ENCODE measurements at regions not wholly inside any gene's neighbourhood (a gene's known extent, or its start where the extent isn't known, plus 50 kb on each side); places are given as distances from the start of the nearest gene placed in this dataset.

- TF ChIP-seq MEF2A (IDR thresholded peaks at IDR 0.05; ENCODE audit: borderline replicate concordance, low read depth) (no peak), PBX3 (IDR thresholded peaks at IDR 0.05) (no peak), USF1 (IDR thresholded peaks at IDR 0.05; ENCODE audit: borderline replicate concordance, low read depth) (no peak)
Measured at GRCh38 chr3:146865175-146865755, 260.1 kb upstream of the PLSCR5 start (continued).

GRCh38 chr3:146861262-146861661 is 256.1 kb upstream of the PLSCR5 start:
- WGBS (ENCODE audit: low lambda C conversion rate): 12% methylated on average over 3 of the region's 3 CpGs
- no peaks in the 10 kb centered on the region for H4K20me1 ChIP-seq (ENCODE audit: insufficient read depth)
- no peaks in the 10 kb centered on the region; the same call in 1 of the 2 replicates for H3K9me2 ChIP-seq
- no peaks in the 10 kb centered on the region for H3K79me2 ChIP-seq (ENCODE audit: insufficient read depth)
- POLR2A ChIA-PET: no interaction called here
- H3K4me3 ChIP-seq (ENCODE audit: low read depth in 2 of 2, low read length in 1 of 2): no peak overlapping the region
- H3F3A ChIP-seq (replicated peaks; ENCODE audit: insufficient read depth): no peaks in the 10 kb centered on the region
- peaks cover 12% of the 10 kb centered on the region; the same call in 1 of the 2 replicates for H3K27me3 ChIP-seq (ENCODE audit: insufficient read depth)
- H2AFZ ChIP-seq (ENCODE audit: low read depth): no peak overlapping the region
- H3K9me3 ChIP-seq: no peaks in the 10 kb centered on the region
- H3K4me2 ChIP-seq: no peak overlapping the region
- no peak for TF ChIP-seq YY1 (IDR thresholded peaks at IDR 0.05; ENCODE audit: low read depth)
- no peak for TF ChIP-seq USF2 (IDR thresholded peaks at IDR 0.05; ENCODE audit: borderline replicate concordance, low read depth, low read length)
- no peak for TF ChIP-seq IRF3 (IDR thresholded peaks at IDR 0.05; ENCODE audit: low read depth, low read length)
- no peak for TF ChIP-seq TEAD4 (IDR thresholded peaks at IDR 0.05; ENCODE audit: borderline replicate concordance, insufficient read depth)
- DNase-seq: no peak
- H3K27ac ChIP-seq (ENCODE audit: low read depth in 2 of 2, low read length in 1 of 2): no peak overlapping the region
- H3K9ac ChIP-seq: no peak overlapping the region
- no peaks in the 10 kb centered on the region; a peak in 1 of 4 replicates for H3K4me1 ChIP-seq (ENCODE audit: control insufficient read depth in 1 of 2, insufficient read depth in 2 of 2, low read depth in 1 of 2, low read length in 1 of 2)
- CTCF ChIA-PET: no interaction called here
- H3K36me3 ChIP-seq (replicated peaks in 1 of 2; ENCODE audit: control insufficient read depth in 1 of 2, insufficient read depth in 2 of 2, low read length in 1 of 2): no peaks in the 10 kb centered on the region

GRCh38 chr3:146854523-146854922 is 249.4 kb upstream of the PLSCR5 start:
- Histone ChIP-seq H3K4me2 (no peak overlapping the region), H3K36me3 (replicated peaks in 1 of 2; ENCODE audit: control insufficient read depth in 1 of 2, insufficient read depth in 2 of 2, low read length in 1 of 2) (no peaks in the 10 kb centered on the region), H4K20me1 (ENCODE audit: insufficient read depth) (no peaks in the 10 kb centered on the region), H3K9ac (no peak overlapping the region), H3K9me2 (no peaks in the 10 kb centered on the region; the same call in 1 of the 2 replicates), H3K27ac (ENCODE audit: low read depth in 2 of 2, low read length in 1 of 2) (no peak overlapping the region), H3K4me1 (ENCODE audit: control insufficient read depth in 1 of 2, insufficient read depth in 2 of 2, low read depth in 1 of 2, low read length in 1 of 2) (no peaks in the 10 kb centered on the region), H3F3A (replicated peaks; ENCODE audit: insufficient read depth) (no peaks in the 10 kb centered on the region), H3K27me3 (ENCODE audit: insufficient read depth) (peaks cover 32% of the 10 kb centered on the region; the same call in 1 of the 2 replicates), H3K9me3 (no peaks in the 10 kb centered on the region), H3K4me3 (ENCODE audit: low read depth in 2 of 2, low read length in 1 of 2) (no peak overlapping the region), H2AFZ (ENCODE audit: low read depth) (no peak overlapping the region), H3K79me2 (ENCODE audit: insufficient read depth) (no peaks in the 10 kb centered on the region)
- CTCF ChIA-PET: no interaction called here
- DNase-seq: no peak
- POLR2A ChIA-PET: no interaction called here
- WGBS (ENCODE audit: low lambda C conversion rate): 29% methylated on average over 4 of the region's 4 CpGs
- TF ChIP-seq CTCF (IDR thresholded peaks at IDR 0.05) (no peak), MEF2A (IDR thresholded peaks at IDR 0.05; ENCODE audit: borderline replicate concordance, low read depth) (no peak), IRF3 (IDR thresholded peaks at IDR 0.05; ENCODE audit: low read depth, low read length) (no peak), SMC3 (IDR thresholded peaks at IDR 0.05; ENCODE audit: low read depth, low read length) (no peak), EP300 (IDR thresholded peaks at IDR 0.05; ENCODE audit: borderline replicate concordance in 1 of 2, low read depth in 1 of 2, low read length in 1 of 2) (no peak), MXI1 (IDR thresholded peaks at IDR 0.05; ENCODE audit: low read depth, low read length) (no peak), NFIC (IDR thresholded peaks at IDR 0.05; ENCODE audit: borderline replicate concordance) (no peak), ZBTB33 (IDR thresholded peaks at IDR 0.05; ENCODE audit: borderline replicate concordance, low read depth) (no peak)

Measured in SK-N-SH (cell line).